Naive thymus-derived CD4-positive, alpha-beta T cell (primary cell): ENCODE measurements at regions not wholly inside any gene's neighbourhood (a gene's known extent, or its start where the extent isn't known, plus 50 kb on each side); places are given as distances from the start of the nearest gene placed in this dataset.

Experiments used
- ATAC-seq: fragments of 150-1000 bp; cut with Tn5 transposase; 2 replicates; pipeline ENCODE4 v1.10.0; 2021; ENCODE audit warnings: mild to moderate bottlenecking, moderate library complexity
- CTCF ChIA-PET: fragments of 350-600 bp; sonication (Branson Sonifier 250); formaldehyde crosslinking; loops from one replicate; lab custom pipeline; 2021; ENCODE audit warnings: antibody characterized with exemption; lab: Charles Lee
- POLR2A ChIA-PET: fragments of 350-600 bp; sonication (Branson Sonifier 250); formaldehyde crosslinking; loops from one replicate; lab custom pipeline; 2021; ENCODE audit warnings: antibody characterized with exemption, inconsistent platforms; lab: Charles Lee
- DNase-seq, 9 donors: peaks; one replicate each; pipeline versions ENCODE4 v3.0.0 to v3.0.0-alpha.2; 2020 to 2022; ENCODE audit warnings: mixed read lengths in 1 of 9
- H3K27ac ChIP-seq: one replicate; pipeline ENCODE4 v1.7.0; 2013; ENCODE audit warnings: mild to moderate bottlenecking, low read depth, low read length, moderate library complexity
- H3K27me3 ChIP-seq, 2 donors: one replicate each; pipeline ENCODE4 v1.7.0; 2013; ENCODE audit warnings: low read length in 2 of 2, mild to moderate bottlenecking in 2 of 2, moderate library complexity in 2 of 2; ENCODE audit not compliant: control insufficient read depth in 2 of 2, insufficient read depth in 2 of 2
- H3K36me3 ChIP-seq, 3 experiments: 1 replicate in 2 of 3; 2 replicates in 1 of 3; pipeline ENCODE4 v1.7.0; 2013; ENCODE audit warnings: low read length in 3 of 3, mild to moderate bottlenecking in 3 of 3, moderate library complexity in 1 of 3; ENCODE audit not compliant: insufficient read depth in 3 of 3, control insufficient read depth in 2 of 3
- H3K4me1 ChIP-seq, 2 donors: one replicate each; pipeline ENCODE4 v1.7.0; 2013; ENCODE audit warnings: low read length in 2 of 2, mild to moderate bottlenecking in 2 of 2, moderate library complexity in 1 of 2; ENCODE audit not compliant: control insufficient read depth in 2 of 2, insufficient read depth in 2 of 2
- H3K4me3 ChIP-seq: 2 replicates; pipeline ENCODE4 v1.7.0; 2013; ENCODE audit warnings: mild to moderate bottlenecking, low read length
- H3K9me3 ChIP-seq, 3 experiments: 1 replicate in 2 of 3; 2 replicates in 1 of 3; pipeline ENCODE4 v1.7.0; 2013; ENCODE audit warnings: low read length in 3 of 3; ENCODE audit not compliant: control insufficient read depth in 2 of 3
- H3K27ac Mint-ChIP-seq, 9 donors: one replicate each; pipeline ENCODE4 v1.8.0; 2020 to 2022; ENCODE audit warnings: mixed read lengths in 9 of 9, mild to moderate bottlenecking in 8 of 9, moderate library complexity in 5 of 9, inconsistent platforms in 2 of 9
- H3K27me3 Mint-ChIP-seq, 5 donors: one replicate each; pipeline ENCODE4 v1.8.0; 2021 to 2022; ENCODE audit warnings: mixed read lengths in 5 of 5, mild to moderate bottlenecking in 1 of 5
- H3K36me3 Mint-ChIP-seq, 5 donors: one replicate each; pipeline ENCODE4 v1.8.0; 2020 to 2022; ENCODE audit warnings: mixed read lengths in 5 of 5, mild to moderate bottlenecking in 3 of 5, inconsistent platforms in 1 of 5
- H3K4me1 Mint-ChIP-seq, 7 donors: one replicate each; pipeline ENCODE4 v1.8.0; 2020 to 2022; ENCODE audit warnings: mixed read lengths in 7 of 7, mild to moderate bottlenecking in 3 of 7, inconsistent platforms in 1 of 7
- H3K4me3 Mint-ChIP-seq, 10 donors: one replicate each; pipeline ENCODE4 v1.8.0; 2020 to 2022; ENCODE audit warnings: mild to moderate bottlenecking in 10 of 10, mixed read lengths in 10 of 10, moderate library complexity in 6 of 10, inconsistent platforms in 2 of 10
- H3K9me3 Mint-ChIP-seq, 11 donors: one replicate each; pipeline ENCODE4 v1.8.0; 2020 to 2022; ENCODE audit warnings: mixed read lengths in 11 of 11, mild to moderate bottlenecking in 4 of 11, inconsistent platforms in 1 of 11, moderate library complexity in 1 of 11
- intact Hi-C, 2 donors: fragments of 100-400 bp; cut with micrococcal nuclease; formaldehyde crosslinking; loops; one replicate each; pipeline ENCODE4 v1.15.1; 2023

- no peaks in the 10 kb centered on the region for H3K27me3 Mint-ChIP-seq
- ATAC-seq: no peak
- no peak overlapping the region for H3K4me3 Mint-ChIP-seq
- H3K36me3 Mint-ChIP-seq: no peaks in the 10 kb centered on the region
- intact Hi-C loops: no loop called here
- ChIA-PET CTCF (no interaction called here), POLR2A (no interaction called here)
- H3K9me3 Mint-ChIP-seq: peaks cover 0 to 16% (median 6%) of the 10 kb centered on the region in 11 donors
- Histone ChIP-seq H3K36me3 (no peaks in the 10 kb centered on the region), H3K4me3 (no peak overlapping the region), H3K4me1 (no peaks in the 10 kb centered on the region), H3K9me3 (no peaks in the 10 kb centered on the region), H3K27me3 (no peaks in the 10 kb centered on the region), H3K27ac (no peak overlapping the region)
- DNase-seq: no peak
- no peaks in the 10 kb centered on the region for H3K4me1 Mint-ChIP-seq
- no peak overlapping the region for H3K27ac Mint-ChIP-seq
Observed at GRCh38 chr13:83211301-83211700, 671.0 kb downstream of the SLITRK1 start.

GRCh38 chr13:83204886-83205285, 677.4 kb downstream of the SLITRK1 start:
- no peak for ATAC-seq
- POLR2A ChIA-PET: no interaction called here

GRCh38 chr13:83201506-83201905, 680.8 kb downstream of the SLITRK1 start:
- ATAC-seq: no peak
- CTCF ChIA-PET: no interaction called here
- Histone ChIP-seq H3K9me3 (no peaks in the 10 kb centered on the region), H3K27ac (no peak overlapping the region), H3K4me3 (no peak overlapping the region), H3K27me3 (no peaks in the 10 kb centered on the region), H3K4me1 (no peaks in the 10 kb centered on the region), H3K36me3 (no peaks in the 10 kb centered on the region)
- H3K27ac Mint-ChIP-seq: no peak overlapping the region
- intact Hi-C loops: no loop called here
- H3K4me3 Mint-ChIP-seq: no peak overlapping the region
- peaks cover 0 to 3% (median 0%) of the 10 kb centered on the region in 5 donors for H3K36me3 Mint-ChIP-seq
- POLR2A ChIA-PET: no interaction called here
- DNase-seq: no peak
- H3K27me3 Mint-ChIP-seq: no peaks in the 10 kb centered on the region
- H3K4me1 Mint-ChIP-seq: no peaks in the 10 kb centered on the region
- peaks cover 0 to 15% (median 4%) of the 10 kb centered on the region in 11 donors for H3K9me3 Mint-ChIP-seq

More at GRCh38 chr13:83204886-83205285, 677.4 kb downstream of the SLITRK1 start:
- DNase-seq: no peak
- Histone ChIP-seq H3K4me3 (no peak overlapping the region), H3K4me1 (no peaks in the 10 kb centered on the region), H3K36me3 (no peaks in the 10 kb centered on the region), H3K27me3 (no peaks in the 10 kb centered on the region), H3K9me3 (no peaks in the 10 kb centered on the region), H3K27ac (no peak overlapping the region)
- Mint-ChIP-seq H3K27me3 (no peaks in the 10 kb centered on the region), H3K27ac (no peak overlapping the region), H3K4me3 (no peak overlapping the region), H3K36me3 (peaks cover 0 to 3% (median 0%) of the 10 kb centered on the region in 5 donors), H3K4me1 (no peaks in the 10 kb centered on the region), H3K9me3 (peaks cover 0 to 17% (median 5%) of the 10 kb centered on the region in 11 donors)
- intact Hi-C loops: no loop called here
- CTCF ChIA-PET: no interaction called here

- Histone ChIP-seq H3K4me3 (no peak overlapping the region), H3K27ac (no peak overlapping the region), H3K4me1 (no peaks in the 10 kb centered on the region), H3K36me3 (no peaks in the 10 kb centered on the region), H3K27me3 (no peaks in the 10 kb centered on the region), H3K9me3 (no peaks in the 10 kb centered on the region)
- no peak overlapping the region for H3K27ac Mint-ChIP-seq
- CTCF ChIA-PET: no interaction called here
- H3K9me3 Mint-ChIP-seq: peaks cover 0 to 10% (median 2%) of the 10 kb centered on the region in 11 donors
- no peaks in the 10 kb centered on the region for H3K27me3 Mint-ChIP-seq
- no peaks in the 10 kb centered on the region for H3K4me1 Mint-ChIP-seq
- POLR2A ChIA-PET: interaction anchor here (0.9 kb wide), 1 partner anchor 11 kb away, joined by 3 read pairs; no protein-coding TSS in a partner anchor
- H3K36me3 Mint-ChIP-seq: no peaks in the 10 kb centered on the region
- no peak overlapping the region for H3K4me3 Mint-ChIP-seq
- no peak for DNase-seq
- ATAC-seq: no peak
- intact Hi-C loops: no loop called here
Observed at GRCh38 chr13:83197316-83197715, 685.0 kb downstream of the SLITRK1 start.

- intact Hi-C loops: no loop called here
- DNase-seq (no peak), ATAC-seq (no peak)
- H3K27me3 ChIP-seq: no peaks in the 10 kb centered on the region
- Mint-ChIP-seq H3K27me3 (no peaks in the 10 kb centered on the region), H3K9me3 (peaks cover 0 to 28% (median 7%) of the 10 kb centered on the region in 11 donors), H3K36me3 (peaks cover 0 to 6% (median 0%) of the 10 kb centered on the region in 5 donors), H3K4me1 (no peaks in the 10 kb centered on the region), H3K27ac (no peak overlapping the region), H3K4me3 (no peak overlapping the region)
- H3K4me1 ChIP-seq: no peaks in the 10 kb centered on the region
- H3K36me3 ChIP-seq: no peaks in the 10 kb centered on the region
- no peak overlapping the region for H3K27ac ChIP-seq
- no peak overlapping the region for H3K4me3 ChIP-seq
- ChIA-PET POLR2A (no interaction called here), CTCF (no interaction called here)
- H3K9me3 ChIP-seq: no peaks in the 10 kb centered on the region
Observed at GRCh38 chr13:83190020-83190419, 692.3 kb downstream of the SLITRK1 start.

- peaks cover 0 to 32% (median 7%) of the 10 kb centered on the region in 11 donors for H3K9me3 Mint-ChIP-seq
- intact Hi-C loops: no loop called here
- no peaks in the 10 kb centered on the region for H3K4me1 Mint-ChIP-seq
- H3K4me1 ChIP-seq: no peaks in the 10 kb centered on the region
- no peaks in the 10 kb centered on the region for H3K9me3 ChIP-seq
- ATAC-seq (no peak), DNase-seq (no peak)
- no peak overlapping the region for H3K4me3 ChIP-seq
- H3K36me3 Mint-ChIP-seq: peaks cover 0 to 6% (median 0%) of the 10 kb centered on the region in 5 donors
- no peaks in the 10 kb centered on the region for H3K27me3 ChIP-seq
- CTCF ChIA-PET: no interaction called here
- no peak overlapping the region for H3K27ac ChIP-seq
- no peak overlapping the region for H3K4me3 Mint-ChIP-seq
- no peaks in the 10 kb centered on the region for H3K27me3 Mint-ChIP-seq
- no peak overlapping the region for H3K27ac Mint-ChIP-seq
- no peaks in the 10 kb centered on the region for H3K36me3 ChIP-seq
- POLR2A ChIA-PET: no interaction called here
Observed at GRCh38 chr13:83184819-83185218, 697.5 kb downstream of the SLITRK1 start.

GRCh38 chr13:83184150-83184475, 698.2 kb downstream of the SLITRK1 start:
- ATAC-seq (no peak), DNase-seq (no peak)
- Mint-ChIP-seq H3K27ac (no peak overlapping the region), H3K4me1 (no peaks in the 10 kb centered on the region), H3K4me3 (no peak overlapping the region), H3K36me3 (peaks cover 0 to 6% (median 0%) of the 10 kb centered on the region in 5 donors), H3K9me3 (peaks cover 0 to 27% (median 7%) of the 10 kb centered on the region in 11 donors), H3K27me3 (no peaks in the 10 kb centered on the region)
- Histone ChIP-seq H3K4me3 (no peak overlapping the region), H3K4me1 (no peaks in the 10 kb centered on the region), H3K27ac (no peak overlapping the region), H3K9me3 (no peaks in the 10 kb centered on the region), H3K27me3 (no peaks in the 10 kb centered on the region), H3K36me3 (no peaks in the 10 kb centered on the region)
- intact Hi-C loops: no loop called here
- ChIA-PET CTCF (no interaction called here), POLR2A (no interaction called here)
